GM18520 (cell line): ENCODE measurements at regions not wholly inside any gene's neighbourhood (a gene's known extent, or its start where the extent isn't known, plus 50 kb on each side); places are given as distances from the start of the nearest gene placed in this dataset.

Experiments used
- ATAC-seq: cut with Tn5 transposase; IDR thresholded peaks from one replicate; pipeline ENCODE4 v1.9.1; 2021; ENCODE audit not compliant: unreplicated experiment

DNA sequence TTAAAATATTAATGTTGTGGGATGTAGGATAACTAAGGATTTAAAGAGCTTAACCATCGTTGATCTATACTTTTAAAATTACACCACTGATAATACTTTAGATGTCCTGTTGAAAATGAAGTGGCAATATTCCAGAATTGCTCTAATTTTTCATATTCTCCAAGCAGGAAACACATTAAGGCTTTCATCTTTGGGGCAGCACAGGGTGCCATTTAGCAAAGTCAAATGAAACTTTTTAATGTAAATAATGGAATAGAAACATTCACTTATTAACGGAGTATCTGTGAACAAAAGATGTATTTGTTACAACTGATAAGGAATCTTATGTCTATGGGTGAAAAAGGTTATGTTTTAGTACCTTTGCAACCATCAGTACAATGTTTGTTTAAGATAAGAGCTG lies 50.0 kb upstream of the MIR17HG start:
- no peak for ATAC-seq
